Vagina (tissue), 2 donors: ENCODE measurements at regions not wholly inside any gene's neighbourhood (a gene's known extent, or its start where the extent isn't known, plus 50 kb on each side); places are given as distances from the start of the nearest gene placed in this dataset.

ENCODE experiments used
- CTCF ChIP-seq, 3 experiments: fragments of 450-650 bp in 2 of 3; fragments of 200-600 bp in 1 of 3; sonication (generic) in 1 of 3; IDR thresholded peaks; one replicate each; pipeline ENCODE4 v1.5.1; 2017 to 2019; ENCODE audit warnings: antibody characterized with exemption in 3 of 3, mild to moderate bottlenecking in 2 of 3, moderate library complexity in 2 of 3
- POLR2A ChIP-seq, 2 donors: fragments of 450-650 bp; IDR thresholded peaks; one replicate each; pipeline ENCODE4 v1.6.1; 2017; ENCODE audit warnings: antibody characterized with exemption in 2 of 2, mild to moderate bottlenecking in 2 of 2, moderate library complexity in 2 of 2
- POLR2AphosphoS5 ChIP-seq, 2 donors: sonication (generic); formaldehyde crosslinking; IDR thresholded peaks; one replicate each; pipeline ENCODE4 v1.9.0; 2017; ENCODE audit warnings: antibody characterized with exemption in 2 of 2, mild to moderate bottlenecking in 2 of 2, low read depth in 1 of 2; ENCODE audit not compliant: insufficient read depth in 1 of 2

DNA sequence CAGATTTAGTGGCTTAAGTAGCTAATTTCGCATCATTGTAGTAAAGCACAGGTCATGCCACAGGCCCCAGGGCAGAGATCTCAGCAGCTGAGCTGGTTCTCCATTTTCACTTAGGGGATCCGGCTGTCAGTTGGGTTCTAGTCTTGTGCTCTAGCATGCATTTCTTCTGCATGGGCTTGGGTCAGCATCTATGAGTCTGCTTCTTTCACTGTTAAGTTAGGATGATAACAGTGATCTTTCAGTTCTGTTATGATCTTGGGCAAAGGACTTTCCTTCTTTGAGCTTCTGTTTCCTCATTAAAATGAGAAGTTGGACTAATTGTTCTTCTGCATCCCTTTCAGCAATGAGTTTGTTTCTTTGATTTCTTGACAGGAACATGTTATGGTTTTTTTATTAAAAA lies 123.6 kb upstream of the DNAH14 start:
- TF ChIP-seq CTCF (IDR thresholded peaks at IDR 0.05) = no peak
- TF ChIP-seq POLR2A (IDR thresholded peaks at IDR 0.05) = no peak
- TF ChIP-seq POLR2AphosphoS5 (IDR thresholded peaks at IDR 0.05; ENCODE audit: insufficient read depth in 1 of 2, low read depth in 1 of 2) = no peak
